Lower lobe of right lung (tissue), 2 donors: ENCODE measurements at regions not wholly inside any gene's neighbourhood (a gene's known extent, or its start where the extent isn't known, plus 50 kb on each side); places are given as distances from the start of the nearest gene placed in this dataset.
"Not testable (repeated sequence)": the region's sequence is repeated elsewhere in the genome, so short reads cannot be mapped to it uniquely, and the experiment has no call there.

Experiments
- ATAC-seq, 2 donors: fragments of 200-7000 bp; cut with Tn5 transposase; one replicate each; pipeline ENCODE4 v1.9.1; 2020 to 2022; ENCODE audit warnings: mild to moderate bottlenecking in 2 of 2, moderate library complexity in 2 of 2
- DNase-seq: peaks from one replicate; pipeline ENCODE4 v3.0.0-alpha.2; 2020
- H3K27ac ChIP-seq: fragments of 200-600 bp; one replicate; pipeline ENCODE4 v1.8.0; 2022
- H3K27me3 ChIP-seq: fragments of 200-600 bp; one replicate; pipeline ENCODE4 v1.8.0; 2022; ENCODE audit warnings: low read depth
- H3K36me3 ChIP-seq: fragments of 200-600 bp; one replicate; pipeline ENCODE4 v1.8.0; 2022; ENCODE audit warnings: mild to moderate bottlenecking
- H3K4me1 ChIP-seq: fragments of 200-600 bp; one replicate; pipeline ENCODE4 v1.8.0; 2022
- H3K4me3 ChIP-seq: fragments of 200-600 bp; one replicate; pipeline ENCODE4 v1.8.0; 2022; ENCODE audit warnings: mild to moderate bottlenecking
- H3K9me3 ChIP-seq: fragments of 200-600 bp; one replicate; pipeline ENCODE4 v1.8.0; 2022
- intact Hi-C: fragments of 100-400 bp; cut with DNase I; formaldehyde crosslinking; loops from one replicate; pipeline ENCODE4 v1.11.0; 2022
- TF ChIP-seq, protein P1 (sequence below): fragments of 200-600 bp; IDR thresholded peaks from one replicate; pipeline ENCODE4 v1.8.0; 2022; ENCODE audit warnings: antibody characterized with exemption, mild to moderate bottlenecking
- donor health status: DM: no; HTN: yes; CAD: no; lungs with severe emphysema.

DNA sequence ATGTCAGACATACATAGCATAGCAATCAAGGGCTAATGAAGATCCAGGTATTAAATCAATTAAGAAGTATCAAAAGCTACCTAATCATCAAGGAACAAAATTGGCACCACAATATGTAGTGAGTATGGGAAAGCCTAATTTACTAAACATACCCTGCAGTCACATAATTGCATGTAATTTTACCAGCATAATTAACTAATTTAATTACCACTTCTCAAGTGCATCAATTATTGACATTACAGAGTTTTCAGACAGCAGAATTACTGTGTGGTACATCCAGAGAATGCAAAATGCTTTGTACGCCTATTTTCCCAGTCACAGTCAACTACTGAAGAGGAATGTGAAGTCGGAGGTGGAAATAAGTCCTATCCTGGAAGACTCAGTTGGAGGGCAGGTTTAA lies 279.0 kb upstream of the ID4 start:
- ATAC-seq: no peak
- intact Hi-C loops: no loop called here
- no peaks in the 10 kb centered on the region for H3K36me3 ChIP-seq

GRCh38 chr6:19558934-19559333 lies 278.2 kb upstream of the ID4 start:
- no peak for DNase-seq

More for the DNA sequence above, 279.0 kb upstream of the ID4 start:
- Histone ChIP-seq H3K4me3 (no peak overlapping the region), H3K9me3 (peaks cover 2% of the 10 kb centered on the region), H3K27ac (no peak overlapping the region), H3K27me3 (no peaks in the 10 kb centered on the region), H3K4me1 (no peaks in the 10 kb centered on the region)
- DNase-seq: no peak
- TF ChIP-seq, protein P1, sequence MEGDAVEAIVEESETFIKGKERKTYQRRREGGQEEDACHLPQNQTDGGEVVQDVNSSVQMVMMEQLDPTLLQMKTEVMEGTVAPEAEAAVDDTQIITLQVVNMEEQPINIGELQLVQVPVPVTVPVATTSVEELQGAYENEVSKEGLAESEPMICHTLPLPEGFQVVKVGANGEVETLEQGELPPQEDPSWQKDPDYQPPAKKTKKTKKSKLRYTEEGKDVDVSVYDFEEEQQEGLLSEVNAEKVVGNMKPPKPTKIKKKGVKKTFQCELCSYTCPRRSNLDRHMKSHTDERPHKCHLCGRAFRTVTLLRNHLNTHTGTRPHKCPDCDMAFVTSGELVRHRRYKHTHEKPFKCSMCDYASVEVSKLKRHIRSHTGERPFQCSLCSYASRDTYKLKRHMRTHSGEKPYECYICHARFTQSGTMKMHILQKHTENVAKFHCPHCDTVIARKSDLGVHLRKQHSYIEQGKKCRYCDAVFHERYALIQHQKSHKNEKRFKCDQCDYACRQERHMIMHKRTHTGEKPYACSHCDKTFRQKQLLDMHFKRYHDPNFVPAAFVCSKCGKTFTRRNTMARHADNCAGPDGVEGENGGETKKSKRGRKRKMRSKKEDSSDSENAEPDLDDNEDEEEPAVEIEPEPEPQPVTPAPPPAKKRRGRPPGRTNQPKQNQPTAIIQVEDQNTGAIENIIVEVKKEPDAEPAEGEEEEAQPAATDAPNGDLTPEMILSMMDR: no peak

DNA sequence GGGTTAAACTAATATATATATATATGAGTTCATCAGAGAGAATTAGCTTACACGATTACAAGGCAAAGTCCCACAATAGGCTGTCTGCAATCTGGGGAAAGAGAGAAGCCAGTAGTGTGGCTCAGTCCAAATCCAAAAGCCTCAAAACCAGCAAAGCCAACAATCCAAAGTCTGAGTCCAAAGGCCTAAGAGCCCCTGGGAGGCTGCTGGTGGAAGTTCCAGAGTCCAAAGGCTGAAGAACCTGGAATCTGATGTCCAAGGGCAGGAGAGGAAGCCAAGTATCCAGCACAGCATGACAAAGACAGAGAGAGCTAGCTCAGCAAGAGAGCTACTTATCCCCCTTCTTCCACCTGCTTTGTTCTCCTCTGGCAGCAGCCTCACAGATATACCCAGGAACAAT lies 274.7 kb upstream of the ID4 start:
- TF ChIP-seq, protein P1: no peak
- no peak overlapping the region for H3K4me3 ChIP-seq
- no peak overlapping the region for H3K27ac ChIP-seq
- DNase-seq (no peak), ATAC-seq (no peak)
- no peaks in the 10 kb centered on the region for H3K27me3 ChIP-seq
- H3K9me3 ChIP-seq: no peaks in the 10 kb centered on the region
- intact Hi-C loops: no loop called here
- no peaks in the 10 kb centered on the region for H3K36me3 ChIP-seq
- H3K4me1 ChIP-seq: no peaks in the 10 kb centered on the region

More at GRCh38 chr6:19558934-19559333, 278.2 kb upstream of the ID4 start:
- Histone ChIP-seq H3K36me3 (no peaks in the 10 kb centered on the region), H3K27me3 (no peaks in the 10 kb centered on the region), H3K27ac (no peak overlapping the region), H3K4me1 (no peaks in the 10 kb centered on the region), H3K4me3 (no peak overlapping the region), H3K9me3 (no peaks in the 10 kb centered on the region)
- intact Hi-C loops: no loop called here
- TF ChIP-seq, protein P1: no peak
- ATAC-seq: no peak

GRCh38 chr6:19569563-19569962 lies 267.6 kb upstream of the ID4 start:
- no peak for DNase-seq
- Histone ChIP-seq H3K9me3 (no peaks in the 10 kb centered on the region), H3K27me3 (no peaks in the 10 kb centered on the region), H3K36me3 (no peaks in the 10 kb centered on the region), H3K4me3 (no peak overlapping the region), H3K27ac (no peak overlapping the region), H3K4me1 (no peaks in the 10 kb centered on the region)
- no peak for ATAC-seq
- intact Hi-C loops: no loop called here
- TF ChIP-seq, protein P1: no peak

GRCh38 chr6:19571176-19571575 lies 266.0 kb upstream of the ID4 start:
- DNase-seq: no peak
- Histone ChIP-seq H3K9me3 (no peaks in the 10 kb centered on the region), H3K27me3 (no peaks in the 10 kb centered on the region), H3K4me1 (no peaks in the 10 kb centered on the region), H3K4me3 (no peak overlapping the region), H3K27ac (no peak overlapping the region), H3K36me3 (no peaks in the 10 kb centered on the region)
- TF ChIP-seq, protein P1: no peak
- no peak for ATAC-seq
- intact Hi-C loops: no loop called here

GRCh38 chr6:19578481-19578880 lies 258.7 kb upstream of the ID4 start:
- DNase-seq (no peak), ATAC-seq (no peak)
- H3K36me3 ChIP-seq: no peaks in the 10 kb centered on the region
- H3K9me3 ChIP-seq: no peaks in the 10 kb centered on the region
- H3K27me3 ChIP-seq: no peaks in the 10 kb centered on the region
- no peak overlapping the region for H3K4me3 ChIP-seq
- no peaks in the 10 kb centered on the region for H3K4me1 ChIP-seq
- no peak overlapping the region for H3K27ac ChIP-seq
- TF ChIP-seq, protein P1: no peak
- intact Hi-C loops: no loop called here

DNA sequence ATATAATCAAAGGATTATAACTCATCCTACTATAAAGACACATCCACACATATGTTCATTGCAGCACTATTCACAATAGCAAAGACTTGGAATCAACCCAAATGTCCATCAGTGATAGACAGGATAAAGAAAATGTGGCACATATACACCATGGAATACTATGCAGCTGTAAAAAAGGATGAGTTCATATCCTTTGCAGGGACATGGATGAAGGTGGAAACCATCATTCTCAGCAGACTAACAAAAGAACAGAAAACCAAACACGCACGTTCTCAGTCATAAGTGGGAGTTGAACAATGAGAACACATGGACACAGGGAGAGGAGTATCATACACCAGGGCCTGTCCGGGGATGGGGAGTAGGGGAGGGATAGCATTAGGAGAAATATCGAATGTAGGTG lies 253.0 kb upstream of the ID4 start:
- H3K4me3 ChIP-seq, H3K36me3 ChIP-seq, ATAC-seq, H3K9me3 ChIP-seq, intact Hi-C loops, H3K27ac ChIP-seq, H3K4me1 ChIP-seq, DNase-seq, H3K27me3 ChIP-seq: not testable (repeated sequence)
